WTC11 (cell line): ENCODE measurements at regions not wholly inside any gene's neighbourhood (a gene's known extent, or its start where the extent isn't known, plus 50 kb on each side); places are given as distances from the start of the nearest gene placed in this dataset.

Experiments used
- ATAC-seq: fragments of 200-7000 bp; cut with Tn5 transposase; 2 replicates; pipeline ENCODE4 v1.10.0; 2021; ENCODE audit warnings: mild to moderate bottlenecking, moderate library complexity
- CTCF ChIA-PET: fragments of 300-600 bp; sonication (Branson Sonifier 250); formaldehyde crosslinking; loops from one replicate; lab custom pipeline; 2021; ENCODE audit warnings: antibody characterized with exemption; lab: Charles Lee
- POLR2A ChIA-PET: fragments of 350-600 bp; sonication (Branson Sonifier 250); formaldehyde crosslinking; loops from one replicate; lab custom pipeline; 2021; ENCODE audit warnings: antibody characterized with exemption; lab: Charles Lee
- DNase-seq: peaks from one replicate; pipeline ENCODE4 v3.0.0; 2021; ENCODE audit warnings: low spot score
- H3K27ac Mint-ChIP-seq: 2 replicates; pipeline ENCODE4 v1.8.0; 2021; ENCODE audit warnings: mixed read lengths
- H3K27me3 Mint-ChIP-seq: 2 replicates; pipeline ENCODE4 v1.8.0; 2021; ENCODE audit warnings: low read depth, mild to moderate bottlenecking, moderate library complexity, mixed read lengths
- H3K36me3 Mint-ChIP-seq: 2 replicates; pipeline ENCODE4 v1.8.0; 2021; ENCODE audit warnings: mixed read lengths
- H3K4me1 Mint-ChIP-seq: 2 replicates; pipeline ENCODE4 v1.8.0; 2022; ENCODE audit warnings: mixed read lengths
- H3K4me3 Mint-ChIP-seq: 2 replicates; pipeline ENCODE4 v1.8.0; 2021; ENCODE audit warnings: mild to moderate bottlenecking, moderate library complexity, mixed read lengths
- H3K9me3 Mint-ChIP-seq: 2 replicates; pipeline ENCODE4 v1.8.0; 2021; ENCODE audit warnings: mixed read lengths
- AR ChIP-seq: fragments of 250-450 bp; sonication (Bioruptor Pico); IDR thresholded peaks from 2 replicates; pipeline ENCODE4 v1.9.0; 2021; ENCODE audit warnings: mild to moderate bottlenecking
- CBFB ChIP-seq: sonication (generic); formaldehyde crosslinking; IDR thresholded peaks from 2 replicates; pipeline ENCODE4 v1.8.1; 2022; ENCODE audit warnings: mild to moderate bottlenecking, low read depth, missing genetic modification reagents
- CREB1 ChIP-seq: sonication (generic); formaldehyde crosslinking; IDR thresholded peaks from 2 replicates; pipeline ENCODE4 v1.8.0; 2023; ENCODE audit warnings: mild to moderate bottlenecking, missing genetic modification reagents
- GABPB1 ChIP-seq: sonication (generic); formaldehyde crosslinking; IDR thresholded peaks from 2 replicates; pipeline ENCODE4 v1.8.1; 2023; ENCODE audit warnings: mild to moderate bottlenecking, missing genetic modification reagents
- HMGA2 ChIP-seq: fragments of 250-450 bp; sonication (Bioruptor Pico); IDR thresholded peaks from 2 replicates; pipeline ENCODE4 v1.4.0; 2021; ENCODE audit warnings: mild to moderate bottlenecking, moderate library complexity
- MLX ChIP-seq: sonication (generic); formaldehyde crosslinking; IDR thresholded peaks from 2 replicates; pipeline ENCODE4 v1.8.1; 2023; ENCODE audit warnings: mild to moderate bottlenecking, missing genetic modification reagents, moderate library complexity
- NR3C1 ChIP-seq: sonication (generic); formaldehyde crosslinking; conservative IDR thresholded peaks from 2 replicates; pipeline ENCODE4 v1.8.1; 2023; ENCODE audit warnings: low read depth, mild to moderate bottlenecking, missing genetic modification reagents
- PREB ChIP-seq: sonication (generic); formaldehyde crosslinking; IDR thresholded peaks from 2 replicates; pipeline ENCODE4 v1.8.1; 2022; ENCODE audit warnings: mild to moderate bottlenecking, missing genetic modification reagents, moderate library complexity, borderline replicate concordance
- SP1 ChIP-seq: sonication (generic); formaldehyde crosslinking; conservative IDR thresholded peaks from 2 replicates; pipeline ENCODE4 v1.8.1; 2022; ENCODE audit warnings: missing genetic modification reagents
- STAT6 ChIP-seq: sonication (generic); formaldehyde crosslinking; conservative IDR thresholded peaks from 2 replicates; pipeline ENCODE4 v1.8.1; 2023; ENCODE audit warnings: mild to moderate bottlenecking, low read depth, missing genetic modification reagents, moderate library complexity
- TEAD1 ChIP-seq: sonication (generic); formaldehyde crosslinking; IDR thresholded peaks from 2 replicates; pipeline ENCODE4 v1.8.0; 2022; ENCODE audit warnings: mild to moderate bottlenecking, missing genetic modification reagents
- TEAD4 ChIP-seq: sonication (generic); formaldehyde crosslinking; IDR thresholded peaks from 2 replicates; pipeline ENCODE4 v1.8.0; 2022; ENCODE audit warnings: mild to moderate bottlenecking, missing genetic modification reagents
- TP53 ChIP-seq: sonication (generic); formaldehyde crosslinking; IDR thresholded peaks from 2 replicates; pipeline ENCODE4 v1.8.1; 2023; ENCODE audit warnings: mild to moderate bottlenecking, missing genetic modification reagents
- ZBTB21 ChIP-seq: sonication (generic); formaldehyde crosslinking; IDR thresholded peaks from 2 replicates; pipeline ENCODE4 v1.8.1; 2023; ENCODE audit warnings: mild to moderate bottlenecking, missing genetic modification reagents, borderline replicate concordance
- ZNF138 ChIP-seq: sonication (generic); formaldehyde crosslinking; conservative IDR thresholded peaks from 2 replicates; pipeline ENCODE4 v1.8.1; 2022; ENCODE audit warnings: mild to moderate bottlenecking, moderate library complexity, missing genetic modification reagents
- ZNF232 ChIP-seq: sonication (generic); formaldehyde crosslinking; IDR thresholded peaks from 2 replicates; pipeline ENCODE4 v1.8.0; 2022; ENCODE audit warnings: mild to moderate bottlenecking, missing genetic modification reagents
- ZNF263 ChIP-seq: sonication (generic); formaldehyde crosslinking; IDR thresholded peaks from 2 replicates; pipeline ENCODE4 v1.8.1; 2022; ENCODE audit warnings: low read depth, mild to moderate bottlenecking, moderate library complexity, missing genetic modification reagents
- ZNF281 ChIP-seq: sonication (generic); formaldehyde crosslinking; IDR thresholded peaks from 2 replicates; pipeline ENCODE4 v1.8.0; 2023; ENCODE audit warnings: mild to moderate bottlenecking, missing genetic modification reagents

- POLR2A ChIA-PET: no interaction called here
- peaks cover 32% of the 10 kb centered on the region for H3K36me3 Mint-ChIP-seq
- no peak overlapping the region for H3K27ac Mint-ChIP-seq
- ATAC-seq (no peak), DNase-seq (no peak)
- CTCF ChIA-PET: interaction anchor here (1.5 kb wide), 1 partner anchor 38 kb away, joined by 5 read pairs; no protein-coding TSS in a partner anchor
- peaks cover 74% of the 10 kb centered on the region for H3K27me3 Mint-ChIP-seq
- no peaks in the 10 kb centered on the region; the same call in 1 of the 2 replicates for H3K4me1 Mint-ChIP-seq
- no peak for TF ChIP-seq AR (CRISPR knock-in tag)
- TF ChIP-seq ZNF263 (CRISPR knock-in tag): no peak
- peaks cover 56% of the 10 kb centered on the region for H3K9me3 Mint-ChIP-seq
- H3K4me3 Mint-ChIP-seq: no peak overlapping the region
These were observed 72.3 kb upstream of the GNAZ start for GRCh38 chr22:22997988-22998387.

GRCh38 chr22:22999523-22999922 is 70.8 kb upstream of the GNAZ start:
- DNase-seq: no peak
- CTCF ChIA-PET: interaction anchor here (1.0 kb wide), 1 partner anchor 197 kb away, joined by 3 read pairs; no protein-coding TSS in a partner anchor
- peaks cover 32% of the 10 kb centered on the region for H3K36me3 Mint-ChIP-seq
- H3K4me3 Mint-ChIP-seq: no peak overlapping the region
- no peak for ATAC-seq
- peaks cover 74% of the 10 kb centered on the region for H3K27me3 Mint-ChIP-seq
- no peak overlapping the region for H3K27ac Mint-ChIP-seq
- no peak for TF ChIP-seq CREB1
- no peaks in the 10 kb centered on the region; the same call in 1 of the 2 replicates for H3K4me1 Mint-ChIP-seq
- POLR2A ChIA-PET: no interaction called here
- H3K9me3 Mint-ChIP-seq: peaks cover 56% of the 10 kb centered on the region

GRCh38 chr22:23000657-23001347 is 69.5 kb upstream of the GNAZ start:
- no peak for DNase-seq
- POLR2A ChIA-PET: no interaction called here
- peaks cover 54% of the 10 kb centered on the region for H3K9me3 Mint-ChIP-seq
- CTCF ChIA-PET: interaction anchor here (1.0 kb wide), 2 partner anchors 46 to 198 kb away, joined by 3 read pairs; no protein-coding TSS in a partner anchor
- H3K27ac Mint-ChIP-seq: no peak overlapping the region
- H3K27me3 Mint-ChIP-seq: peaks cover 72% of the 10 kb centered on the region
- ATAC-seq: no peak
- H3K4me1 Mint-ChIP-seq: no peaks in the 10 kb centered on the region; the same call in 1 of the 2 replicates
- TF ChIP-seq ZNF281 (no peak), MLX (CRISPR knock-in tag) (no peak), STAT6 (CRISPR knock-in tag) (no peak), TEAD1 (CRISPR knock-in tag) (no peak), TEAD4 (no peak), GABPB1 (CRISPR knock-in tag) (no peak), ZBTB21 (CRISPR knock-in tag) (no peak), PREB (CRISPR knock-in tag) (no peak), HMGA2 (CRISPR knock-in tag) (no peak), TP53 (CRISPR knock-in tag) (no peak), ZNF138 (no peak), NR3C1 (CRISPR knock-in tag) (no peak), SP1 (CRISPR knock-in tag) (no peak), CBFB (CRISPR knock-in tag) (no peak), ZNF232 (no peak)
- H3K4me3 Mint-ChIP-seq: no peak overlapping the region
- peaks cover 32% of the 10 kb centered on the region for H3K36me3 Mint-ChIP-seq
